HG02938 (cell line): ENCODE measurements at regions not wholly inside any gene's neighbourhood (a gene's known extent, or its start where the extent isn't known, plus 50 kb on each side); places are given as distances from the start of the nearest gene placed in this dataset.

Experiments used
- ATAC-seq: cut with Tn5 transposase; IDR thresholded peaks from one replicate; pipeline ENCODE4 v1.9.1; 2021; ENCODE audit warnings: mild to moderate bottlenecking, moderate library complexity; ENCODE audit not compliant: unreplicated experiment

GRCh38 chr10:62545160-62546066 lies 171.2 kb downstream of the ZNF365 start:
- no peak for ATAC-seq

GRCh38 chr10:62548686-62549085 lies 174.5 kb downstream of the ZNF365 start:
- no peak for ATAC-seq

GRCh38 chr10:62550173-62550572 lies 176.0 kb downstream of the ZNF365 start:
- no peak for ATAC-seq

- ATAC-seq = no peak
Observed at GRCh38 chr10:62554632-62555199, 180.5 kb downstream of the ZNF365 start.

- no peak for ATAC-seq
Observed at GRCh38 chr10:62559481-62560200, 185.5 kb downstream of the ZNF365 start.

- ATAC-seq = no peak
Observed at GRCh38 chr10:62560201-62560819, 186.1 kb downstream of the ZNF365 start.

GRCh38 chr10:62561151-62561550 lies 187.0 kb downstream of the ZNF365 start:
- ATAC-seq = no peak

- no peak for ATAC-seq
Observed at GRCh38 chr10:62562101-62562500, 187.9 kb downstream of the ZNF365 start.

GRCh38 chr10:62562795-62563194 lies 188.6 kb downstream of the ZNF365 start:
- no peak for ATAC-seq

- ATAC-seq = no peak
Observed at GRCh38 chr10:62573929-62574328, 199.8 kb downstream of the ZNF365 start.

- no peak for ATAC-seq
Observed at GRCh38 chr10:62577076-62577475, 202.9 kb downstream of the ZNF365 start.

GRCh38 chr10:62577666-62578291 lies 203.6 kb downstream of the ZNF365 start:
- ATAC-seq = no peak

- no peak for ATAC-seq
Observed at GRCh38 chr10:62578301-62578700, 204.1 kb downstream of the ZNF365 start.

GRCh38 chr10:62578916-62579315 lies 204.7 kb downstream of the ZNF365 start:
- no peak for ATAC-seq

- ATAC-seq = no peak
Observed at GRCh38 chr10:62580396-62580795, 206.2 kb downstream of the ZNF365 start.

GRCh38 chr10:62581351-62581750 lies 207.2 kb downstream of the ZNF365 start:
- no peak for ATAC-seq

- no peak for ATAC-seq
Observed at GRCh38 chr10:62582101-62582705, 208.0 kb downstream of the ZNF365 start.

GRCh38 chr10:62582804-62583208 lies 208.6 kb downstream of the ZNF365 start:
- no peak for ATAC-seq

- ATAC-seq = no peak
Observed at GRCh38 chr10:62583876-62584615, 209.9 kb downstream of the ZNF365 start.

GRCh38 chr10:62584731-62585130 lies 210.6 kb downstream of the ZNF365 start:
- no peak for ATAC-seq
